Endodermal cell (in vitro differentiated cells): ENCODE measurements at regions not wholly inside any gene's neighbourhood (a gene's known extent, or its start where the extent isn't known, plus 50 kb on each side); places are given as distances from the start of the nearest gene placed in this dataset.
"Not testable (repeated sequence)": the region's sequence is repeated elsewhere in the genome, so short reads cannot be mapped to it uniquely, and the experiment has no call there.

ENCODE experiments used
- DNase-seq: peaks from one replicate; pipeline ENCODE4 v3.0.0-alpha.2; 2017
- H3K27ac ChIP-seq: 2 replicates; pipeline ENCODE4 v1.5.1; 2013; ENCODE audit warnings: mild to moderate bottlenecking, low read depth, low read length, moderate library complexity
- H3K27me3 ChIP-seq: 2 replicates; pipeline ENCODE4 v1.6.1; 2013; ENCODE audit warnings: mild to moderate bottlenecking, low read length, moderate library complexity; ENCODE audit not compliant: insufficient read depth, control insufficient read depth, poor library complexity, severe bottlenecking
- H3K36me3 ChIP-seq: 2 replicates; pipeline ENCODE4 v1.7.0; 2013; ENCODE audit warnings: mild to moderate bottlenecking, low read length, moderate library complexity; ENCODE audit not compliant: control insufficient read depth, insufficient read depth
- H3K4me1 ChIP-seq: one replicate; pipeline ENCODE4 v1.7.0; 2013; ENCODE audit warnings: low read length; ENCODE audit not compliant: control insufficient read depth, insufficient read depth
- H3K4me3 ChIP-seq: 2 replicates; pipeline ENCODE4 v1.5.1; 2013; ENCODE audit warnings: mild to moderate bottlenecking, low read length, moderate library complexity
- H3K9ac ChIP-seq: 2 replicates; pipeline ENCODE4 v1.6.1; 2013; ENCODE audit warnings: mild to moderate bottlenecking, low read length, moderate library complexity; ENCODE audit not compliant: poor library complexity, severe bottlenecking; ENCODE audit errors: extremely low read depth
- H3K9me3 ChIP-seq: 2 replicates; pipeline ENCODE4 v1.6.1; 2013; ENCODE audit warnings: mild to moderate bottlenecking, low read length, moderate library complexity; ENCODE audit not compliant: control insufficient read depth
- H3K27ac Mint-ChIP-seq: 2 replicates; pipeline ENCODE4 v1.8.0; 2020; ENCODE audit warnings: mixed read lengths
- H3K27me3 Mint-ChIP-seq: 2 replicates; pipeline ENCODE4 v1.8.0; 2021; ENCODE audit warnings: mild to moderate bottlenecking, mixed read lengths; ENCODE audit not compliant: insufficient read depth
- H3K36me3 Mint-ChIP-seq: 2 replicates; pipeline ENCODE4 v1.8.0; 2020; ENCODE audit warnings: low read depth, mixed read lengths
- H3K4me1 Mint-ChIP-seq: 2 replicates; pipeline ENCODE4 v1.8.0; 2020; ENCODE audit warnings: mixed read lengths
- H3K4me3 Mint-ChIP-seq: 2 replicates; pipeline ENCODE4 v1.8.0; 2020; ENCODE audit warnings: mild to moderate bottlenecking, moderate library complexity, mixed read lengths
- H3K9me3 Mint-ChIP-seq: 2 replicates; pipeline ENCODE4 v1.8.0; 2020; ENCODE audit warnings: mild to moderate bottlenecking, mixed read lengths
- CTCF ChIP-seq: fragments of 200-600 bp; sonication (generic); conservative IDR thresholded peaks from 2 replicates; pipeline ENCODE4 v1.5.0; 2021; ENCODE audit warnings: antibody characterized with exemption, mild to moderate bottlenecking
- WGBS, 2 experiments: methylation state at CpG; one replicate each; pipeline versions ENCODE4 v1.1.5 to v1.1.7; 2013; ENCODE audit warnings: missing lambda C conversion rate in 2 of 2, mixed read lengths in 1 of 2; ENCODE audit not compliant: insufficient coverage in 1 of 2, insufficient read length in 1 of 2; 5-methylcytosine and 5-hydroxymethylcytosine counted together

- H3K4me3 Mint-ChIP-seq, result no peak overlapping the region
- Histone ChIP-seq H3K9me3 (no peaks in the 10 kb centered on the region), H3K27ac (no peak overlapping the region), H3K36me3 (no peaks in the 10 kb centered on the region), H3K27me3 (no peaks in the 10 kb centered on the region), H3K9ac (no peak overlapping the region), H3K4me1 (no peaks in the 10 kb centered on the region), H3K4me3 (no peak overlapping the region)
- no peaks in the 10 kb centered on the region for H3K36me3 Mint-ChIP-seq
- peaks cover 2% of the 10 kb centered on the region for H3K27me3 Mint-ChIP-seq
- no peak overlapping the region for H3K27ac Mint-ChIP-seq
- 87 to 90% methylated on average over 7 of the region's 7 CpGs for WGBS, 2 experiments
- peaks cover 20% of the 10 kb centered on the region for H3K9me3 Mint-ChIP-seq
- no peak for TF ChIP-seq CTCF
- no peaks in the 10 kb centered on the region for H3K4me1 Mint-ChIP-seq
- no peak for DNase-seq
Observed at GRCh38 chrX:1060562-1060960, 151.9 kb downstream of the CRLF2 start.

- Mint-ChIP-seq H3K27ac (no peak overlapping the region), H3K4me3 (no peak overlapping the region), H3K9me3 (peaks cover 20% of the 10 kb centered on the region), H3K4me1 (no peaks in the 10 kb centered on the region), H3K36me3 (no peaks in the 10 kb centered on the region), H3K27me3 (peaks cover 2% of the 10 kb centered on the region)
- no peaks in the 10 kb centered on the region for H3K4me1 ChIP-seq
- no peaks in the 10 kb centered on the region for H3K27me3 ChIP-seq
- H3K9me3 ChIP-seq, result no peaks in the 10 kb centered on the region
- WGBS, 2 experiments, result 91 to 97% methylated on average over 24 to 34 of the region's 34 CpGs
- no peak overlapping the region for H3K4me3 ChIP-seq
- no peaks in the 10 kb centered on the region for H3K36me3 ChIP-seq
- H3K9ac ChIP-seq, result no peak overlapping the region
- no peak for TF ChIP-seq CTCF
- no peak overlapping the region for H3K27ac ChIP-seq
- no peak for DNase-seq
Observed at GRCh38 chrX:1059576-1060561, 152.6 kb downstream of the CRLF2 start.

GRCh38 chrX:1053600-1053999 is 158.8 kb downstream of the CRLF2 start:
- not testable (repeated sequence) for H3K36me3 ChIP-seq, H3K36me3 Mint-ChIP-seq, H3K4me3 Mint-ChIP-seq, DNase-seq, H3K4me1 Mint-ChIP-seq, H3K9ac ChIP-seq, H3K4me1 ChIP-seq, H3K27me3 Mint-ChIP-seq, H3K27ac Mint-ChIP-seq, H3K27me3 ChIP-seq, H3K27ac ChIP-seq
- peaks cover 28% of the 10 kb centered on the region for H3K9me3 ChIP-seq
- H3K4me3 ChIP-seq, result peak overlapping the region; percentile 39
- H3K9me3 Mint-ChIP-seq, result peaks cover 35% of the 10 kb centered on the region
- 47 to 93% methylated on average over 1 to 2 of the region's 2 CpGs for WGBS, 2 experiments
